HG03439 (cell line): ENCODE measurements at regions not wholly inside any gene's neighbourhood (a gene's known extent, or its start where the extent isn't known, plus 50 kb on each side); places are given as distances from the start of the nearest gene placed in this dataset.

Source experiments
- ATAC-seq: cut with Tn5 transposase; IDR thresholded peaks from one replicate; pipeline ENCODE4 v1.9.1; 2021; ENCODE audit warnings: mild to moderate bottlenecking, moderate library complexity; ENCODE audit not compliant: unreplicated experiment

- no peak for ATAC-seq
These were observed 130.1 kb downstream of the MRPL36 start for GRCh38 chr5:1669276-1670155.

DNA sequence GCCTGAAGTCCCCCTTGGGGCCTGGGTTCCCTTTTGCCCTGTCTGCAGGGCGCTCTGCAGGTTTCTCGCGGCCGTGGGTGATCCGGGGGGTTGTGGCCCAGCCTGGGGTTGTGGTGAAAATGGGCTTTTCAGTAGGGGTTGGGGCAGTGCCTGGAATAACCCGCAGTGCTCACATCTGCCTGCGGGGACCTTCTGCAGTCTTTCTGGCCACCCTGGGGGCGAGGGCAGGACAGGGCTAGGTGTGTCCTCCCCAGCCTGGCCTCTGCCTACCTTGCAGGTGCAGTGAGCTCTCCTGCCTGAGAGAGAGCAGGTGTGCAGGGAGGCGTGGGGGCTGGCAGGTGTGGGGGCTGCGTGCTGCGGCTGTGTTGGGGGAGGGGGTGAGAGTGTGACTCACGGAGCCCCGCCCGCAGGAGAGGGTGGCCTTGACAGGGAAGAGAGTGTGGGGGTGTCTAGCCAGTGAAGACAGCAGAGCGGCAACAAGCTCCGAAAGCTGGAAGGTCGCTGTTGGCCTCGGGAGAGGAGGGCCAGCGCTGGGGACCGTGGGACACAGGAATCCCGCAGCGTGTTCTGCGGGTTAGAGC, 131.4 kb downstream of the MRPL36 start:
- ATAC-seq = no peak

GRCh38 chr5:1667648-1668140, 131.9 kb downstream of the MRPL36 start:
- ATAC-seq = no peak

DNA sequence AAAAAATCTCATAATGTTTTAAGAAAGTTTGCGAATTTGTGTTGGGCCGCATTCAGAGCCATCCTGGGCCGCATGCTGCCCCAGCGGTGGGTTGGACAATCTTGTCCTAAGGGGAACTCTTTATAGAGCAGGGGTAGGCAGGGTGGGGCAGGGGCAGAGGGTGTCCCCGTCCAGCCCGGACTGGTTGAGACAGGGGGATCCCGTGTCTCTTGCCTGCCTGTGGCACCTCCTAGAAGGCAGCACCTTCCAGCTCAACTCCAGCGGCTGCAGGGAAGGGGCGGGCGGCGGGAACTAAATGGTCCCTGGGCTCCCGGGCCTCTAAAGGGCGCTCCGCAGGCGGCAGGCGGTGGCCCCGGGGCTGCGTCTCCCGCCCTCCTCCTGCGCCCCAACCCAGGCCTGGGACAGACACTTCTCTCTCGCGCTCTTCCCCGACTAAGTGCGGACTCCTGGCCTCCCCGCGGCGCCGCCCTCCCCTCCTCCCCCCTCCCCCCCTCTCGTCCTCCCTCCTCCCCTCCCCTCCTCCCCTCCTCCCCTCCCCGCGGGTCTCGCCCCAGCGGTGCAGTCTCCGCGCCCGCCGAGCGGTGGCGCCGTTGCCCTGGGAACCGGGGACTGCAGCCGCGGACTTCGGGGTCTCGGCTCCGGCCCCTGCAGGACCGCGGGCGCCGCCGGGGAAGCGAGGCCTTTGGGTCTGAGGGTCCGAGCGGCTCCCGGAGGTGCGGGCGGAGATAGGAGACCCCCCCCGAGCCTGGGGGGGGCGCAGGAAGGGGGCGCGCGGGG, 132.6 kb downstream of the MRPL36 start:
- no peak for ATAC-seq

DNA sequence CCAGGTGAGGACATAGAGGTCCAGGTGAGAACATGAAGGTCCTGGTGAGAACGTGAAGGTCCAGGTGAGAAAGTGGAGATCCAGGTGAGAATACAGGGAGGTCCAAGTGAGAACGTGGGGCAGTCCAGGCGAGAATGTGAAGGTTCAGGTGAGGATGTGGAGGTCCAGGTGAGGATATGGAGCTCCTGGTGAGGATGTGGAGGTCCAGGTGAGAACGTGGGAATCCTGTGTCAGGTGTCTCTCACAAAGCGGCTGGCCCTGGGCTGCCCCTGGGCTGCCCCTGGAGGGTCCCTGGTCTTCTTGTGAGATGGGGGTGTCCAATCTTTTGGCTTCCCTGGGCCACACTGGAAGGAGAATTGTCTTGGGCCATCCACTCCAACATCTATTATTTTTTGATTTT, 133.4 kb downstream of the MRPL36 start:
- no peak for ATAC-seq

DNA sequence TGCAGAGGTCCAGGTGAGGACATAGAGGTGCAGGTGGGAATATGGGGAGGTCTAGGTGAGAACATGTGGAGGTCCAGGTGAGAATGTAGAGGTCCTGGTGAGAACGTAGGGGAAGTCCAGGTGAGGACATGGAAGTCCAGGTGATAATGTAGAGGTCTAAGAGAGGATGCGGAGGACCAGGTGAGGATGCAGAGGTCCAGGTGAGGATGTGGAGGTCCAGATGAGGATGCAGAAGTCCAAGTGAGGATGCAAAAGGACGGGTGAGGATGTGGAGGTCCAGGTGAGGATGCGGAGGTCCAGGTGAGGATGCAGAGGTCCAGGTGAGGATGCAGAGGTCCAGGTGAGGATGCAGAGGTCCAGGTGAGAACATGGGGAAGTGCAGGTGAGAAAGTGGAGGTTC, 133.8 kb downstream of the MRPL36 start:
- ATAC-seq = no peak

DNA sequence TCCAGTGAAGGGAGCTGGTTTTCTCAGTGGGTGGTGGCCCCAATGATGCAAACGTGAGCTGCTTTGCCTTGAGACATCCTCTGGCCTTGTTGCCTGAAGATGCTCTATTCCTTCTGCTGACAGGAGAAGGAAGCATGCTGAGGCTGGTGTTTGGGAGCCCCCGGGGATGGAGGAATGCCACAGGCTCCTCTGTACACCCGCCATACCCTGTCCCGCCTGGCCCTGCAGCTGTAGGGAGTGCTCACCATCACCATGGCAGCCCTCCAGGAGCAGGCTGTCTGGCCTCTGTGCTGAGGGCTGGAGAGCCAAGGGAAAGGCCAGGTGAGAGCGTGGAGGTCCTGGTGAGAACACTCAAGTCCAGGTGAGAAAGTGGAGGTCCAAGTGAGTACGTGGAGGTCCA, 134.4 kb downstream of the MRPL36 start:
- no peak for ATAC-seq

DNA sequence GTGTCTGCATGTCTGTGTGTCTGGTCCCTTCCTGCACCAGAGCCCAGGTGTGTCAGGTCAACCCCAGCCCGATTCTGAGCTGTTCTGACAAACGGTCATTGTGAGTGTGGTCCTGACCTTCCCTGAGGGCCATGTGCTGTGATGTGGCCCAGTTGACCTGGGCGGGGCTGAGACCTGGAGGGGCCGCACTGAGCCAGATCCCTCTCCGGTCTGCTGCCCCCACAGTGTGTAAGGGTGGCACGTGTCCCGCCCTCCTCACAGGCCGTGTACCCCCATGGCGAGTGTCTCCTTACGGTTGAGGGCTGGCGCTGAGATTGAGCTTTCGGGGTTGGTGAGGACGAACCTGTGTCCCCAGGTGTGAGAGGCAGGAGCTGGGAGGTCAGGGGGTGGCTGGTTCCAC, 136.5 kb downstream of the MRPL36 start:
- no peak for ATAC-seq

DNA sequence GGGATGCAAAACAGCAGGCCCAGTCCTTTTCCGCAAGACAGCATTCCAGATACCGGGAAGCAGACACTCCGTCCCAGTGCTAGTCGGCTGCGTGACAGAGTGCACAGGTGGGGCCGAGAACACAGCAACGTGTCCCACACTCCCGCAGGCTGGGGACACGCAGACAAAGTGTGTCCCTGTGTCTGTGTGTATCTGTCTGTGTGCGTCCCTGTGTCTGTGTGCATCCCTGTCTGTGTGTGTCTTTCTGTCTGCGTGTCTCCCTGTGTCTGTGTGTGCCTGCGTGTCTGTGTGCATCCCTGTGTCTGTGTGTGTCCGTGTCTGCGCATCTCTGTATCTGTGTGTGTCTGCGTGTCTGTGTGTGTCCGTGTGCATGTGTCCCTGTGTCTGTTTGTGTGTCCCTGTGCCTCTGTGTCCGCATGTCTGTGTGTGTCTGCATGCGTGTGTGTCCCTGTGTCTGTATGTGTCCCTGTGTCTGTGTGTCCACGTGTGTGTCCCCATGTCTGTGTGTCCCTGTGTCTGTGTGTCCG, 137.0 kb downstream of the MRPL36 start:
- ATAC-seq = no peak

GRCh38 chr5:1661831-1662558, 137.6 kb downstream of the MRPL36 start:
- no peak for ATAC-seq

DNA sequence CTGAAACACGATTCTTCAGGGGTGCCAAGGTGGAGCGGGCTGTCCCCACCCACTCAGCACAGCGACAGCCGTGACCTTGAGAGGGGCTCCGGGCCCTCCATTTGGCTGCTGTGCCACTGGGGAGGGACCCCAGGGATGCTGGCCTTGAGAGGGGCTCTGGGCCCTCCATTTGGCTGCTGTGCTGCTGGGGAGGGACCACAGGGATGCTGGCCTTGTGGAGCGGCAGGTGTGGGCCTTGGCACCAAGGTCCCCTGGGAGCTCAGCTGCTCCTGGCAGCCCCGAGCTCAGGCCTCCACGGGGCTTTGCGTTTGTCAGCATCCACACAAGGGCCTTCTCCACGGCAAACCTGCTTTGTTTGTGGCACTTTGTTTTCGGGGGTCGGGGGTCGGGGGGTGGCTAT, 137.6 kb upstream of the LPCAT1 start:
- ATAC-seq = no peak

GRCh38 chr5:1660511-1660910, 136.8 kb upstream of the LPCAT1 start:
- ATAC-seq = no peak

DNA sequence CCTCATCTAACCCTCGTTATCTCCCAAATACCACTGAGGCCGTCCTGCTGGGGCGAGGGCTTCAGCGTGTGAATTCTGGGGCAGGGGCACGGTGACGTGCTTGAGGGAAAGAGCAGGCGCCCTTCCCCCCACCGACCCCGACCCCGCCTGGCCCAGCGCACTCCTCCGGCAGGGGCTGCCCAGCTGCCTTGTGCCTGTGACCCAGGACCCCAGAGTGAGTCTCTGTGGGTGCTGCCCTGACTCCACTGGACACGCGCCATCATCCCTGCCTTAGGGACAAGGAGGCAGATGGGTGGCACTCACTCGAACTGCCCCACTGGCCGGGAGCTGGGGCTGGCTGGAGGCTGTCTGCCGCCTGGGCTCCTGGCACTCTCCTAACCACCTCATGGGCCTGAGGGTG, 136.2 kb upstream of the LPCAT1 start:
- ATAC-seq = no peak

- no peak for ATAC-seq
These were observed 135.6 kb upstream of the LPCAT1 start for GRCh38 chr5:1659100-1659981.

- no peak for ATAC-seq
These were observed 134.9 kb upstream of the LPCAT1 start for GRCh38 chr5:1658665-1659064.

- no peak for ATAC-seq
These were observed 133.5 kb upstream of the LPCAT1 start for GRCh38 chr5:1657161-1657741.

GRCh38 chr5:1656271-1656975, 132.7 kb upstream of the LPCAT1 start:
- ATAC-seq = no peak

GRCh38 chr5:1655496-1656270, 131.9 kb upstream of the LPCAT1 start:
- no peak for ATAC-seq
